Keratinocyte (primary cell): ENCODE measurements at regions not wholly inside any gene's neighbourhood (a gene's known extent, or its start where the extent isn't known, plus 50 kb on each side); places are given as distances from the start of the nearest gene placed in this dataset.

Experiments used
- DNase-seq: peaks from one replicate; pipeline ENCODE4 v3.0.0-alpha.2; 2011; ENCODE audit warnings: low read depth, missing footprints, low spot score
- FAIRE-seq: peaks from 2 replicates; lab custom pipeline; 2011; peaks lifted over from hg19 to GRCh38; lab: Jason Lieb, UNC
- H2AFZ ChIP-seq: 2 replicates; pipeline ENCODE4 v1.6.0; 2012; ENCODE audit warnings: low read length, control low read depth, inconsistent platforms; ENCODE audit not compliant: control insufficient read depth
- H3K27ac ChIP-seq: 2 replicates; pipeline ENCODE4 v1.5.1; 2011; ENCODE audit warnings: low read length; ENCODE audit not compliant: control insufficient read depth, insufficient read depth
- H3K27me3 ChIP-seq: 3 replicates; pipeline ENCODE4 v1.6.0; 2011; ENCODE audit warnings: low read length; ENCODE audit not compliant: control insufficient read depth, insufficient read depth; ENCODE audit errors: extremely low read depth
- H3K36me3 ChIP-seq, 2 experiments: 2 replicates in 1 of 2; 3 replicates in 1 of 2; pipeline ENCODE4 v1.5.1; 2011; ENCODE audit warnings: low read length in 2 of 2, mild to moderate bottlenecking in 1 of 2; ENCODE audit not compliant: control insufficient read depth in 2 of 2, insufficient read depth in 2 of 2; ENCODE audit errors: extremely low read depth in 1 of 2
- H3K4me1 ChIP-seq: 3 replicates; pipeline ENCODE4 v1.5.1; 2011; ENCODE audit warnings: low read length; ENCODE audit not compliant: control insufficient read depth, insufficient read depth; ENCODE audit errors: extremely low read depth
- H3K4me2 ChIP-seq: 3 replicates; pipeline ENCODE4 v1.6.0; 2011; ENCODE audit warnings: low read depth, low read length; ENCODE audit not compliant: control insufficient read depth, insufficient read depth; ENCODE audit errors: extremely low read depth
- H3K4me3 ChIP-seq, 3 experiments: fragments of 200-600 bp in 1 of 3; sonication (generic) in 1 of 3; 2 replicates in 2 of 3; 3 replicates in 1 of 3; pipeline ENCODE4 v1.5.1; 2011 to 2016; ENCODE audit warnings: low read length in 3 of 3, mild to moderate bottlenecking in 3 of 3, control low read depth in 2 of 3, inconsistent platforms in 1 of 3, low read depth in 1 of 3, mixed read lengths in 1 of 3, mixed run types in 1 of 3, moderate library complexity in 1 of 3; ENCODE audit not compliant: control insufficient read depth in 2 of 3, insufficient read depth in 2 of 3; ENCODE audit errors: extremely low read depth in 1 of 3
- H3K79me2 ChIP-seq: 2 replicates; pipeline ENCODE4 v1.6.0; 2012; ENCODE audit warnings: low read length; ENCODE audit not compliant: control insufficient read depth, insufficient read depth
- H3K9ac ChIP-seq: 3 replicates; pipeline ENCODE4 v1.6.0; 2011; ENCODE audit warnings: low read length; ENCODE audit not compliant: control insufficient read depth, insufficient read depth; ENCODE audit errors: extremely low read depth
- H3K9me1 ChIP-seq: 3 replicates; pipeline ENCODE4 v1.6.0; 2011; ENCODE audit warnings: low read length; ENCODE audit not compliant: control insufficient read depth, insufficient read depth; ENCODE audit errors: extremely low read depth
- H3K9me3 ChIP-seq: 2 replicates; pipeline ENCODE4 v1.5.1; 2012; ENCODE audit warnings: low read depth, low read length; ENCODE audit not compliant: control insufficient read depth
- H4K20me1 ChIP-seq: 3 replicates; pipeline ENCODE4 v1.6.0; 2011; ENCODE audit warnings: low read length; ENCODE audit not compliant: control insufficient read depth, insufficient read depth; ENCODE audit errors: extremely low read depth
- CTCF ChIP-seq, 3 experiments: IDR thresholded peaks in 1 of 3; conservative IDR thresholded peaks in 1 of 3; optimal IDR thresholded peaks in 1 of 3; 2 replicates in 2 of 3; 3 replicates in 1 of 3; pipeline versions ENCODE3 to v1.5.1; 2011; ENCODE audit warnings: low read length in 3 of 3, mild to moderate bottlenecking in 3 of 3, moderate library complexity in 2 of 3, control low read depth in 1 of 3, inconsistent platforms in 1 of 3; ENCODE audit not compliant: insufficient read depth in 2 of 3; ENCODE audit errors: extremely low read depth in 1 of 3
- EZH2 ChIP-seq: IDR thresholded peaks from one replicate; pipeline ENCODE4 v1.6.1; 2012; ENCODE audit warnings: inconsistent platforms, mild to moderate bottlenecking, low read length, moderate library complexity
- dilution Hi-C: fragments of 300-500 bp; cut with MboI; formaldehyde crosslinking; loops from one replicate; pipeline ENCODE4 v1.7.0; 2020; ENCODE audit warnings: low sequenced_read_pairs; ENCODE audit not compliant: extremely low pct_ligation_motif_present

DNA sequence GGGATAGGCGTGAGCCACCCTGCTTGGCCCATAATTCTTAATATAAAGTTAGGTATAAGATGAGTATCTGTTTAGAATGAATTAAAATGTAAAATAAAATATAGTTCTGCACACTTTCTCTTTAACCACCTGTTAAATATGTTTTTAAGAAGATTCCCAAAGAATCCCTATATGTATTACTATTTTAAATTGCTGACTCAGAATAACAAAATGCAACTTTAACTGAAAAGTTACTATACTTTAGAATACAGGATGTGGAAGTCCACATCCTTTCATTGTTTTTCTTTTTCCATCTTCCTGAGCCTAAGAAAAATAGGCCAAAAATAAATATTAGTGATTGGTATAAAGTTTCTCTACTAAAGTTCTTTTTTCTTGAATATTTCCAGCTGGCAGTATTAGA, 325.6 kb upstream of the EYS start:
- H2AFZ ChIP-seq = no peak overlapping the region

GRCh38 chr6:66029391-66029790, 322.4 kb upstream of the EYS start:
- H3K27ac ChIP-seq = no peak overlapping the region
- H3K9me1 ChIP-seq = no peaks in the 10 kb centered on the region
- H3K9me3 ChIP-seq = no peaks in the 10 kb centered on the region
- no peaks in the 10 kb centered on the region for H3K79me2 ChIP-seq
- H3K9ac ChIP-seq = no peak overlapping the region
- H2AFZ ChIP-seq = no peak overlapping the region
- H3K4me2 ChIP-seq = no peak overlapping the region
- no peaks in the 10 kb centered on the region for H3K4me1 ChIP-seq
- dilution Hi-C loops = no loop called here
- H3K4me3 ChIP-seq = no peak overlapping the region
- no peak for FAIRE-seq
- H3K36me3 ChIP-seq = no peaks in the 10 kb centered on the region
- no peak for DNase-seq
- TF ChIP-seq CTCF (optimal IDR thresholded peaks at IDR 0.05 in 1 of 3, IDR thresholded peaks at IDR 0.05 in 1 of 3, conservative IDR thresholded peaks at IDR 0.05 in 1 of 3; ENCODE audit: extremely low read depth in 1 of 3, insufficient read depth in 2 of 3, low read length in 3 of 3) (no peak), EZH2 (no peak)
- no peaks in the 10 kb centered on the region for H3K27me3 ChIP-seq
- H4K20me1 ChIP-seq = no peaks in the 10 kb centered on the region

More for the DNA sequence above, 325.6 kb upstream of the EYS start:
- DNase-seq (no peak), FAIRE-seq (no peak)
- Histone ChIP-seq H3K27ac (no peak overlapping the region), H3K9ac (no peak overlapping the region), H3K27me3 (no peaks in the 10 kb centered on the region), H3K4me1 (no peaks in the 10 kb centered on the region), H4K20me1 (no peaks in the 10 kb centered on the region), H3K9me1 (no peaks in the 10 kb centered on the region), H3K9me3 (no peaks in the 10 kb centered on the region), H3K4me3 (no peak overlapping the region), H3K36me3 (no peaks in the 10 kb centered on the region), H3K4me2 (no peak overlapping the region), H3K79me2 (no peaks in the 10 kb centered on the region)
- no peak for TF ChIP-seq CTCF (optimal IDR thresholded peaks at IDR 0.05 in 1 of 3, IDR thresholded peaks at IDR 0.05 in 1 of 3, conservative IDR thresholded peaks at IDR 0.05 in 1 of 3; ENCODE audit: extremely low read depth in 1 of 3, insufficient read depth in 2 of 3, low read length in 3 of 3)
- no peak for TF ChIP-seq EZH2
- dilution Hi-C loops = no loop called here
